ENCODE measurements at regions not wholly inside any gene's neighbourhood (a gene's known extent, or its start where the extent isn't known, plus 50 kb on each side); places are given as distances from the start of the nearest gene placed in this dataset.
A peak's percentile ranks its signal among the peaks of the same experiment; 100 is the strongest.
"Not testable (repeated sequence)": the region's sequence is repeated elsewhere in the genome, so short reads cannot be mapped to it uniquely, and the experiment has no call there.

- DNase-seq (ENCODE audit: low spot score): no peak
These were observed 98.9 kb upstream of the MAPRE2 start for GRCh38 chr18:34942276-34942675.

GRCh38 chr18:34942975-34943374 lies 98.2 kb upstream of the MAPRE2 start:
- no peak for DNase-seq (ENCODE audit: low spot score)

GRCh38 chr18:34943587-34943986 lies 97.6 kb upstream of the MAPRE2 start:
- DNase-seq (ENCODE audit: low spot score): no peak

GRCh38 chr18:34947711-34948125 lies 93.5 kb upstream of the MAPRE2 start:
- DNase-seq (ENCODE audit: low spot score): no peak

- no peak for DNase-seq (ENCODE audit: low spot score)
These were observed 89.4 kb upstream of the MAPRE2 start for GRCh38 chr18:34951625-34952379.

GRCh38 chr18:34953212-34953611 lies 88.0 kb upstream of the MAPRE2 start:
- no peak for DNase-seq (ENCODE audit: low spot score)

GRCh38 chr18:34955494-34955893 lies 85.7 kb upstream of the MAPRE2 start:
- DNase-seq (ENCODE audit: low spot score): not testable (repeated sequence)

- DNase-seq (ENCODE audit: low spot score): no peak
These were observed 84.5 kb upstream of the MAPRE2 start for GRCh38 chr18:34956663-34957062.

- DNase-seq (ENCODE audit: low spot score): no peak
These were observed 83.9 kb upstream of the MAPRE2 start for GRCh38 chr18:34957119-34957863.

GRCh38 chr18:34957864-34958259 lies 83.4 kb upstream of the MAPRE2 start:
- no peak for DNase-seq (ENCODE audit: low spot score)

GRCh38 chr18:34959211-34959829 lies 81.9 kb upstream of the MAPRE2 start:
- no peak for DNase-seq (ENCODE audit: low spot score)

GRCh38 chr18:34959989-34960388 lies 81.2 kb upstream of the MAPRE2 start:
- no peak for DNase-seq (ENCODE audit: low spot score)

GRCh38 chr18:34965108-34965507 lies 76.1 kb upstream of the MAPRE2 start:
- DNase-seq (ENCODE audit: low spot score): no peak

- no peak for DNase-seq (ENCODE audit: low spot score)
These were observed 75.6 kb upstream of the MAPRE2 start for GRCh38 chr18:34965566-34965965.

GRCh38 chr18:34970106-34970505 lies 71.1 kb upstream of the MAPRE2 start:
- no peak for DNase-seq (ENCODE audit: low spot score)

GRCh38 chr18:34971313-34971712 lies 69.9 kb upstream of the MAPRE2 start:
- no peak for DNase-seq (ENCODE audit: low spot score)

- DNase-seq (ENCODE audit: low spot score): no peak
These were observed 68.3 kb upstream of the MAPRE2 start for GRCh38 chr18:34972765-34973414.

GRCh38 chr18:34976123-34976522 lies 65.1 kb upstream of the MAPRE2 start:
- DNase-seq (ENCODE audit: low spot score): no peak

- DNase-seq (ENCODE audit: low spot score): no peak
These were observed 64.7 kb upstream of the MAPRE2 start for GRCh38 chr18:34976534-34976898.

GRCh38 chr18:34976899-34977837 lies 64.0 kb upstream of the MAPRE2 start:
- peak; percentile 76 for DNase-seq (ENCODE audit: low spot score)

GRCh38 chr18:34977838-34978532 lies 63.2 kb upstream of the MAPRE2 start:
- DNase-seq (ENCODE audit: low spot score): peak; percentile 33
